Keratinocyte (primary cell): ENCODE measurements at regions not wholly inside any gene's neighbourhood (a gene's known extent, or its start where the extent isn't known, plus 50 kb on each side); places are given as distances from the start of the nearest gene placed in this dataset.

Experiments used
- DNase-seq: peaks from one replicate; pipeline ENCODE4 v3.0.0-alpha.2; 2011; ENCODE audit warnings: low read depth, missing footprints, low spot score
- FAIRE-seq: peaks from 2 replicates; lab custom pipeline; 2011; peaks lifted over from hg19 to GRCh38; lab: Jason Lieb, UNC
- H2AFZ ChIP-seq: 2 replicates; pipeline ENCODE4 v1.6.0; 2012; ENCODE audit warnings: low read length, control low read depth, inconsistent platforms; ENCODE audit not compliant: control insufficient read depth
- H3K27ac ChIP-seq: 2 replicates; pipeline ENCODE4 v1.5.1; 2011; ENCODE audit warnings: low read length; ENCODE audit not compliant: control insufficient read depth, insufficient read depth
- H3K27me3 ChIP-seq: 3 replicates; pipeline ENCODE4 v1.6.0; 2011; ENCODE audit warnings: low read length; ENCODE audit not compliant: control insufficient read depth, insufficient read depth; ENCODE audit errors: extremely low read depth
- H3K36me3 ChIP-seq, 2 experiments: 2 replicates in 1 of 2; 3 replicates in 1 of 2; pipeline ENCODE4 v1.5.1; 2011; ENCODE audit warnings: low read length in 2 of 2, mild to moderate bottlenecking in 1 of 2; ENCODE audit not compliant: control insufficient read depth in 2 of 2, insufficient read depth in 2 of 2; ENCODE audit errors: extremely low read depth in 1 of 2
- H3K4me1 ChIP-seq: 3 replicates; pipeline ENCODE4 v1.5.1; 2011; ENCODE audit warnings: low read length; ENCODE audit not compliant: control insufficient read depth, insufficient read depth; ENCODE audit errors: extremely low read depth
- H3K4me2 ChIP-seq: 3 replicates; pipeline ENCODE4 v1.6.0; 2011; ENCODE audit warnings: low read depth, low read length; ENCODE audit not compliant: control insufficient read depth, insufficient read depth; ENCODE audit errors: extremely low read depth
- H3K4me3 ChIP-seq, 3 experiments: fragments of 200-600 bp in 1 of 3; sonication (generic) in 1 of 3; 2 replicates in 2 of 3; 3 replicates in 1 of 3; pipeline ENCODE4 v1.5.1; 2011 to 2016; ENCODE audit warnings: low read length in 3 of 3, mild to moderate bottlenecking in 3 of 3, control low read depth in 2 of 3, inconsistent platforms in 1 of 3, low read depth in 1 of 3, mixed read lengths in 1 of 3, mixed run types in 1 of 3, moderate library complexity in 1 of 3; ENCODE audit not compliant: control insufficient read depth in 2 of 3, insufficient read depth in 2 of 3; ENCODE audit errors: extremely low read depth in 1 of 3
- H3K79me2 ChIP-seq: 2 replicates; pipeline ENCODE4 v1.6.0; 2012; ENCODE audit warnings: low read length; ENCODE audit not compliant: control insufficient read depth, insufficient read depth
- H3K9ac ChIP-seq: 3 replicates; pipeline ENCODE4 v1.6.0; 2011; ENCODE audit warnings: low read length; ENCODE audit not compliant: control insufficient read depth, insufficient read depth; ENCODE audit errors: extremely low read depth
- H3K9me1 ChIP-seq: 3 replicates; pipeline ENCODE4 v1.6.0; 2011; ENCODE audit warnings: low read length; ENCODE audit not compliant: control insufficient read depth, insufficient read depth; ENCODE audit errors: extremely low read depth
- H3K9me3 ChIP-seq: 2 replicates; pipeline ENCODE4 v1.5.1; 2012; ENCODE audit warnings: low read depth, low read length; ENCODE audit not compliant: control insufficient read depth
- H4K20me1 ChIP-seq: 3 replicates; pipeline ENCODE4 v1.6.0; 2011; ENCODE audit warnings: low read length; ENCODE audit not compliant: control insufficient read depth, insufficient read depth; ENCODE audit errors: extremely low read depth
- CTCF ChIP-seq, 3 experiments: IDR thresholded peaks in 1 of 3; conservative IDR thresholded peaks in 1 of 3; optimal IDR thresholded peaks in 1 of 3; 2 replicates in 2 of 3; 3 replicates in 1 of 3; pipeline versions ENCODE3 to v1.5.1; 2011; ENCODE audit warnings: low read length in 3 of 3, mild to moderate bottlenecking in 3 of 3, moderate library complexity in 2 of 3, control low read depth in 1 of 3, inconsistent platforms in 1 of 3; ENCODE audit not compliant: insufficient read depth in 2 of 3; ENCODE audit errors: extremely low read depth in 1 of 3
- EZH2 ChIP-seq: IDR thresholded peaks from one replicate; pipeline ENCODE4 v1.6.1; 2012; ENCODE audit warnings: inconsistent platforms, mild to moderate bottlenecking, low read length, moderate library complexity
- dilution Hi-C: fragments of 300-500 bp; cut with MboI; formaldehyde crosslinking; loops from one replicate; pipeline ENCODE4 v1.7.0; 2020; ENCODE audit warnings: low sequenced_read_pairs; ENCODE audit not compliant: extremely low pct_ligation_motif_present

GRCh38 chr18:60445341-60445740 lies 72.8 kb upstream of the MC4R start:
- Histone ChIP-seq H3K27me3 (no peaks in the 10 kb centered on the region), H2AFZ (no peak overlapping the region), H3K9me3 (no peaks in the 10 kb centered on the region), H3K4me1 (no peaks in the 10 kb centered on the region), H3K79me2 (no peaks in the 10 kb centered on the region), H4K20me1 (no peaks in the 10 kb centered on the region), H3K9ac (no peak overlapping the region), H3K36me3 (no peaks in the 10 kb centered on the region), H3K27ac (no peak overlapping the region), H3K4me2 (no peak overlapping the region), H3K4me3 (no peak overlapping the region), H3K9me1 (no peaks in the 10 kb centered on the region)
- DNase-seq (no peak), FAIRE-seq (no peak)
- dilution Hi-C loops = no loop called here
- TF ChIP-seq CTCF (optimal IDR thresholded peaks at IDR 0.05 in 1 of 3, IDR thresholded peaks at IDR 0.05 in 1 of 3, conservative IDR thresholded peaks at IDR 0.05 in 1 of 3; ENCODE audit: extremely low read depth in 1 of 3, insufficient read depth in 2 of 3, low read length in 3 of 3) = no peak
- no peak for TF ChIP-seq EZH2

- Histone ChIP-seq H3K4me3 (no peak overlapping the region), H3K9me3 (no peaks in the 10 kb centered on the region), H3K4me2 (no peak overlapping the region), H3K27ac (no peak overlapping the region), H3K4me1 (no peaks in the 10 kb centered on the region), H3K79me2 (no peaks in the 10 kb centered on the region), H3K27me3 (no peaks in the 10 kb centered on the region), H4K20me1 (no peaks in the 10 kb centered on the region), H2AFZ (no peak overlapping the region), H3K9me1 (no peaks in the 10 kb centered on the region), H3K9ac (no peak overlapping the region), H3K36me3 (no peaks in the 10 kb centered on the region)
- TF ChIP-seq EZH2 (no peak), CTCF (optimal IDR thresholded peaks at IDR 0.05 in 1 of 3, IDR thresholded peaks at IDR 0.05 in 1 of 3, conservative IDR thresholded peaks at IDR 0.05 in 1 of 3; ENCODE audit: extremely low read depth in 1 of 3, insufficient read depth in 2 of 3, low read length in 3 of 3) (no peak)
- dilution Hi-C loops = no loop called here
- DNase-seq = no peak
- no peak for FAIRE-seq
These were observed 74.2 kb upstream of the MC4R start for GRCh38 chr18:60446821-60447220.
